ENCODE measurements at regions not wholly inside any gene's neighbourhood (a gene's known extent, or its start where the extent isn't known, plus 50 kb on each side); places are given as distances from the start of the nearest gene placed in this dataset.

DNA sequence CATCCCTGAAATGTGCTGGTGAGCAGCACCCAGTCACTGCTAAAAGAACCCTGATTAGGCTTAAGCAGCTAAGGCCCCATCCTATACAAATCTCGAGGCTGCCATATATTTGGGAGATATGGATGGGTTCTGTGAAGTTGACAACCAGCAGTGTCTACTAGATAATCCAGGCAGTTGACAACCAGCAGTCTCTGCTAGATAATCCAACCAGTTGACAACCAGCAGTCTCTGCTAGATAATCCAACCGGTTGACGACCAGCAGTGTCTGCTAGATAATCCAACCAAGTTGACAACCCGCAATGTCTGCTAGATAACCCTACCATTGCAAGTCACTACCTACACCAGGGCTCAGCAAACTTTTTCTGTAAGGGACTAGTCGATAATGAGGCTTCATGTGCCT is 58.3 kb upstream of the KDM7A start:
- Histone ChIP-seq H2AFZ (ENCODE audit: low read length) (no peak overlapping the region), H3K4me2 (ENCODE audit: low read depth, low read length) (no peak overlapping the region), H3K36me3 (replicated peaks in 1 of 2; ENCODE audit: control insufficient read depth in 1 of 2, insufficient read depth in 2 of 2, low read length in 2 of 2) (no peaks in the 10 kb centered on the region), H3K79me2 (ENCODE audit: insufficient read depth, low read length) (peaks cover 8% of the 10 kb centered on the region), H3K9me3 (ENCODE audit: low read length) (no peaks in the 10 kb centered on the region), H3K27me3 (ENCODE audit: control insufficient read depth in 1 of 2, insufficient read depth in 2 of 2, low read length in 2 of 2) (no peaks in the 10 kb centered on the region), H3K4me3 (replicated peaks in 1 of 3; ENCODE audit: insufficient read depth in 1 of 3, low read depth in 2 of 3, low read length in 3 of 3) (no peak overlapping the region), H3K9ac (ENCODE audit: insufficient read depth, low read depth, low read length) (no peak overlapping the region), H3K27ac (ENCODE audit: extremely low read length, insufficient read depth, low read length) (no peak overlapping the region), H4K20me1 (ENCODE audit: insufficient read depth, low read length) (no peaks in the 10 kb centered on the region), H3K4me1 (ENCODE audit: insufficient read depth, low read length) (peaks cover 73% of the 10 kb centered on the region)
- no peak for ATAC-seq
- FAIRE-seq = no peak
- 89% methylated on average over 3 of the region's 5 CpGs for WGBS (ENCODE audit: low lambda C conversion rate)
- BruUV-seq (replicated peaks) = no TSS peak
- ChIA-PET CTCF (ENCODE audit: low intra/inter-chr PET ratio, low total read pairs) (no interaction called here), POLR2A (no interaction called here)
- DNase-seq (ENCODE audit: low spot score) = no peak
- in situ Hi-C loops (cut with HindIII; ENCODE audit: extremely low pct_ligation_motif_present, low pct_unique_long_range_greater_than_20kb) (no loop called here), intact Hi-C loops (cut with micrococcal nuclease; ENCODE audit: unreplicated experiment) (no loop called here)
- TF ChIP-seq PHF5A (CRISPR knock-in tag; IDR thresholded peaks at IDR 0.05; ENCODE audit: low read depth, unreplicated experiment) = no peak
- TF ChIP-seq ZFY (CRISPR knock-in tag; IDR thresholded peaks at IDR 0.05) = no peak
- no peak for TF ChIP-seq SAP130 (CRISPR knock-in tag; IDR thresholded peaks at IDR 0.05; ENCODE audit: low read depth)
- TF ChIP-seq ZNF510 (CRISPR knock-in tag; IDR thresholded peaks at IDR 0.05; ENCODE audit: low read depth) = no peak
- no peak for TF ChIP-seq MED13 (CRISPR knock-in tag; IDR thresholded peaks at IDR 0.05)
- TF ChIP-seq TCF7 (IDR thresholded peaks at IDR 0.05; ENCODE audit: low read depth) = no peak
- TF ChIP-seq ZNF772 (CRISPR knock-in tag; IDR thresholded peaks at IDR 0.05) = no peak
- TF ChIP-seq, protein P1, sequence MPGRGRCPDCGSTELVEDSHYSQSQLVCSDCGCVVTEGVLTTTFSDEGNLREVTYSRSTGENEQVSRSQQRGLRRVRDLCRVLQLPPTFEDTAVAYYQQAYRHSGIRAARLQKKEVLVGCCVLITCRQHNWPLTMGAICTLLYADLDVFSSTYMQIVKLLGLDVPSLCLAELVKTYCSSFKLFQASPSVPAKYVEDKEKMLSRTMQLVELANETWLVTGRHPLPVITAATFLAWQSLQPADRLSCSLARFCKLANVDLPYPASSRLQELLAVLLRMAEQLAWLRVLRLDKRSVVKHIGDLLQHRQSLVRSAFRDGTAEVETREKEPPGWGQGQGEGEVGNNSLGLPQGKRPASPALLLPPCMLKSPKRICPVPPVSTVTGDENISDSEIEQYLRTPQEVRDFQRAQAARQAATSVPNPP (CRISPR knock-in tag; IDR thresholded peaks at IDR 0.05) = no peak
- TF ChIP-seq KDM4B (CRISPR knock-in tag; IDR thresholded peaks at IDR 0.05) = no peak
- TF ChIP-seq, protein P2, sequence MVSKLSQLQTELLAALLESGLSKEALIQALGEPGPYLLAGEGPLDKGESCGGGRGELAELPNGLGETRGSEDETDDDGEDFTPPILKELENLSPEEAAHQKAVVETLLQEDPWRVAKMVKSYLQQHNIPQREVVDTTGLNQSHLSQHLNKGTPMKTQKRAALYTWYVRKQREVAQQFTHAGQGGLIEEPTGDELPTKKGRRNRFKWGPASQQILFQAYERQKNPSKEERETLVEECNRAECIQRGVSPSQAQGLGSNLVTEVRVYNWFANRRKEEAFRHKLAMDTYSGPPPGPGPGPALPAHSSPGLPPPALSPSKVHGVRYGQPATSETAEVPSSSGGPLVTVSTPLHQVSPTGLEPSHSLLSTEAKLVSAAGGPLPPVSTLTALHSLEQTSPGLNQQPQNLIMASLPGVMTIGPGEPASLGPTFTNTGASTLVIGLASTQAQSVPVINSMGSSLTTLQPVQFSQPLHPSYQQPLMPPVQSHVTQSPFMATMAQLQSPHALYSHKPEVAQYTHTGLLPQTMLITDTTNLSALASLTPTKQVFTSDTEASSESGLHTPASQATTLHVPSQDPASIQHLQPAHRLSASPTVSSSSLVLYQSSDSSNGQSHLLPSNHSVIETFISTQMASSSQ (IDR thresholded peaks at IDR 0.05; ENCODE audit: low read depth) = no peak
- TF ChIP-seq, protein P2 (CRISPR knock-in tag; IDR thresholded peaks at IDR 0.05; ENCODE audit: borderline replicate concordance) = no peak
- TF ChIP-seq, protein P3, sequence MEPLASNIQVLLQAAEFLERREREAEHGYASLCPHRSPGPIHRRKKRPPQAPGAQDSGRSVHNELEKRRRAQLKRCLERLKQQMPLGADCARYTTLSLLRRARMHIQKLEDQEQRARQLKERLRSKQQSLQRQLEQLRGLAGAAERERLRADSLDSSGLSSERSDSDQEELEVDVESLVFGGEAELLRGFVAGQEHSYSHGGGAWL (CRISPR knock-in tag; IDR thresholded peaks at IDR 0.05) = no peak
- TF ChIP-seq, protein P4, sequence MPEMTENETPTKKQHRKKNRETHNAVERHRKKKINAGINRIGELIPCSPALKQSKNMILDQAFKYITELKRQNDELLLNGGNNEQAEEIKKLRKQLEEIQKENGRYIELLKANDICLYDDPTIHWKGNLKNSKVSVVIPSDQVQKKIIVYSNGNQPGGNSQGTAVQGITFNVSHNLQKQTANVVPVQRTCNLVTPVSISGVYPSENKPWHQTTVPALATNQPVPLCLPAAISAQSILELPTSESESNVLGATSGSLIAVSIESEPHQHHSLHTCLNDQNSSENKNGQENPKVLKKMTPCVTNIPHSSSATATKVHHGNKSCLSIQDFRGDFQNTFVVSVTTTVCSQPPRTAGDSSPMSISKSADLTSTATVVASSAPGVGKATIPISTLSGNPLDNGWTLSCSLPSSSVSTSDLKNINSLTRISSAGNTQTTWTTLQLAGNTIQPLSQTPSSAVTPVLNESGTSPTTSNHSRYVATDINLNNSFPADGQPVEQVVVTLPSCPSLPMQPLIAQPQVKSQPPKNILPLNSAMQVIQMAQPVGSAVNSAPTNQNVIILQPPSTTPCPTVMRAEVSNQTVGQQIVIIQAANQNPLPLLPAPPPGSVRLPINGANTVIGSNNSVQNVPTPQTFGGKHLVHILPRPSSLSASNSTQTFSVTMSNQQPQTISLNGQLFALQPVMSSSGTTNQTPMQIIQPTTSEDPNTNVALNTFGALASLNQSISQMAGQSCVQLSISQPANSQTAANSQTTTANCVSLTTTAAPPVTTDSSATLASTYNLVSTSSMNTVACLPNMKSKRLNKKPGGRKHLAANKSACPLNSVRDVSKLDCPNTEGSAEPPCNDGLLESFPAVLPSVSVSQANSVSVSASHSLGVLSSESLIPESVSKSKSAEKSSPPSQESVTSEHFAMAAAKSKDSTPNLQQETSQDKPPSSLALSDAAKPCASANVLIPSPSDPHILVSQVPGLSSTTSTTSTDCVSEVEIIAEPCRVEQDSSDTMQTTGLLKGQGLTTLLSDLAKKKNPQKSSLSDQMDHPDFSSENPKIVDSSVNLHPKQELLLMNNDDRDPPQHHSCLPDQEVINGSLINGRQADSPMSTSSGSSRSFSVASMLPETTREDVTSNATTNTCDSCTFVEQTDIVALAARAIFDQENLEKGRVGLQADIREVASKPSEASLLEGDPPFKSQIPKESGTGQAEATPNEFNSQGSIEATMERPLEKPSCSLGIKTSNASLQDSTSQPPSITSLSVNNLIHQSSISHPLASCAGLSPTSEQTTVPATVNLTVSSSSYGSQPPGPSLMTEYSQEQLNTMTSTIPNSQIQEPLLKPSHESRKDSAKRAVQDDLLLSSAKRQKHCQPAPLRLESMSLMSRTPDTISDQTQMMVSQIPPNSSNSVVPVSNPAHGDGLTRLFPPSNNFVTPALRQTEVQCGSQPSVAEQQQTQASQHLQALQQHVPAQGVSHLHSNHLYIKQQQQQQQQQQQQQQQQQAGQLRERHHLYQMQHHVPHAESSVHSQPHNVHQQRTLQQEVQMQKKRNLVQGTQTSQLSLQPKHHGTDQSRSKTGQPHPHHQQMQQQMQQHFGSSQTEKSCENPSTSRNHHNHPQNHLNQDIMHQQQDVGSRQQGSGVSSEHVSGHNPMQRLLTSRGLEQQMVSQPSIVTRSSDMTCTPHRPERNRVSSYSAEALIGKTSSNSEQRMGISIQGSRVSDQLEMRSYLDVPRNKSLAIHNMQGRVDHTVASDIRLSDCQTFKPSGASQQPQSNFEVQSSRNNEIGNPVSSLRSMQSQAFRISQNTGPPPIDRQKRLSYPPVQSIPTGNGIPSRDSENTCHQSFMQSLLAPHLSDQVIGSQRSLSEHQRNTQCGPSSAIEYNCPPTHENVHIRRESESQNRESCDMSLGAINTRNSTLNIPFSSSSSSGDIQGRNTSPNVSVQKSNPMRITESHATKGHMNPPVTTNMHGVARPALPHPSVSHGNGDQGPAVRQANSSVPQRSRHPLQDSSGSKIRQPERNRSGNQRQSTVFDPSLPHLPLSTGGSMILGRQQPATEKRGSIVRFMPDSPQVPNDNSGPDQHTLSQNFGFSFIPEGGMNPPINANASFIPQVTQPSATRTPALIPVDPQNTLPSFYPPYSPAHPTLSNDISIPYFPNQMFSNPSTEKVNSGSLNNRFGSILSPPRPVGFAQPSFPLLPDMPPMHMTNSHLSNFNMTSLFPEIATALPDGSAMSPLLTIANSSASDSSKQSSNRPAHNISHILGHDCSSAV (CRISPR knock-in tag; IDR thresholded peaks at IDR 0.05; ENCODE audit: borderline replicate concordance) = no peak

Data from HepG2 (cell line).